Choroid plexus epithelial cell (primary cell): ENCODE measurements at regions not wholly inside any gene's neighbourhood (a gene's known extent, or its start where the extent isn't known, plus 50 kb on each side); places are given as distances from the start of the nearest gene placed in this dataset.

Experiments used
- DNase-seq: peaks from one replicate; pipeline ENCODE4 v3.0.0-alpha.2; 2010; ENCODE audit warnings: low read depth
- H3K4me3 ChIP-seq: 2 replicates; pipeline ENCODE4 v1.5.1; 2011; ENCODE audit warnings: low read depth, mild to moderate bottlenecking, control low read depth, low read length, moderate library complexity
- TF ChIP-seq, protein P1 (sequence below): conservative IDR thresholded peaks from 2 replicates; pipeline ENCODE4 v1.5.1; 2011; ENCODE audit warnings: low read depth, mild to moderate bottlenecking, control low read depth, inconsistent platforms, low read length, moderate library complexity

DNA sequence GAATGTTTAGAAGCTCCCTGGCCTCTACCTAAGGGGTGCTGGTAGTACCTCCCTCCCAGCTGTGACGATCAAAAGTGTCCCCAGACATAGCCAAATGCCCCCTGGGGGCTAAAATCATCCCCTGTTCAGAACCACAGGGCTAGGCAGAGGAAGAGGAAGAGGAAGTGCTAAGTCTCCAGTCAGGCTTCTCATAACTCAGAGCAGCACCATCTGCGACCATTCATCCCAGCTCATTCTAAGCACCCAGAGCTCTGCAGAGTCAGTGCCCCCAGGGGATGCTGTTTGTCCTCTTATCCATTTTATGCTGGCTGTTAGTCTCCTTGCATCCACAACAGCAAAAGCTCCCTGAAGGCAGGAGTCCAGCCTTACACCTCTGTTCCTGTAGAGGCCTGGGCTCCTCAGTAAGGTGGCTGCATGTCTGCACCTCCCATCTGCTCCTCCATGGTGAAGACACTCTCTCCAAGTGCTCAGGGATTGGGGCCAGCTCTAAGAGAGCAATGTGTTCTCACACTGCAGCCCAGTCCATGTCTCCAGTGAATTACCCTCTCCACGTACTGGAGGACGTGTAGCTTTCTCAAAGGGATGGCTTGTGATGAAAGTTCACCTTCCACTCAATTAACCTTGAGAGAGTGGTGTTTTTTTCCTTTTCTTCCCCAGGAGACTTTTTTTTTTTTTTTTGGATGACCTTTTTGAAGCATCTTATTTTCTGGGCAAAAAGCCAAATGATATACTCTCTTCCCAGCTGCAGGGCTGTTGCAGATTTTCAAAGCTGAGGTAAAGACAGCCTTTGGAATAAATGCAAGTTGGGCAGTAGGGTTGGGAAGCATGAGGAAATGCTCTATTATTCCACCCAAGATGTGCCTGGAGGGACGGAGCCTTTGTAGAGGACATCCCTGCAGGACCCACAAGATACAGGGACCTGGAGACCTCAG is 158.9 kb upstream of the SLC14A2 start:
- peak; percentile 5 for DNase-seq
- no peak overlapping the region for H3K4me3 ChIP-seq

DNA sequence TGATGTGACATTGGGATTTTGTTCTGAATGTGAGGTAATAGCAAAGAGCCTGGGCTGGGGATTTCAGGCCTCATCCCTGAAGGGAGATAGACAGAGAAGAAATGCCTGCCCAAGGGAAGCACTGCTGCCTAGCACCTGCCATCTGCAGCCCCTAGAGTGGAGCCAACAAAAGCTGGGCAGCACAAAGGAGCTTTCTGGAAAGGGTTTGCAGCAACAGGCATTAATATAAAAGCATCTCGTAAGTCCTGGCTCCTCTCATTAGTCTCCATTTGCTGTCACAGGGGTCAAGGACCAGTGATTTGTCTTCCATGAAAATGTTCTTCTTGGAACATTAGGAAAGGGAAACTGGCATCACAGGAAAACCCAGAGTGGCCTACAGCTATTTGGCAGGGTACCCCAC is 157.2 kb upstream of the SLC14A2 start:
- TF ChIP-seq, protein P1, sequence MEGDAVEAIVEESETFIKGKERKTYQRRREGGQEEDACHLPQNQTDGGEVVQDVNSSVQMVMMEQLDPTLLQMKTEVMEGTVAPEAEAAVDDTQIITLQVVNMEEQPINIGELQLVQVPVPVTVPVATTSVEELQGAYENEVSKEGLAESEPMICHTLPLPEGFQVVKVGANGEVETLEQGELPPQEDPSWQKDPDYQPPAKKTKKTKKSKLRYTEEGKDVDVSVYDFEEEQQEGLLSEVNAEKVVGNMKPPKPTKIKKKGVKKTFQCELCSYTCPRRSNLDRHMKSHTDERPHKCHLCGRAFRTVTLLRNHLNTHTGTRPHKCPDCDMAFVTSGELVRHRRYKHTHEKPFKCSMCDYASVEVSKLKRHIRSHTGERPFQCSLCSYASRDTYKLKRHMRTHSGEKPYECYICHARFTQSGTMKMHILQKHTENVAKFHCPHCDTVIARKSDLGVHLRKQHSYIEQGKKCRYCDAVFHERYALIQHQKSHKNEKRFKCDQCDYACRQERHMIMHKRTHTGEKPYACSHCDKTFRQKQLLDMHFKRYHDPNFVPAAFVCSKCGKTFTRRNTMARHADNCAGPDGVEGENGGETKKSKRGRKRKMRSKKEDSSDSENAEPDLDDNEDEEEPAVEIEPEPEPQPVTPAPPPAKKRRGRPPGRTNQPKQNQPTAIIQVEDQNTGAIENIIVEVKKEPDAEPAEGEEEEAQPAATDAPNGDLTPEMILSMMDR = no peak
- no peak for DNase-seq
- H3K4me3 ChIP-seq = no peak overlapping the region

More for the DNA sequence above, 158.9 kb upstream of the SLC14A2 start:
- TF ChIP-seq, protein P1 = no peak

DNA sequence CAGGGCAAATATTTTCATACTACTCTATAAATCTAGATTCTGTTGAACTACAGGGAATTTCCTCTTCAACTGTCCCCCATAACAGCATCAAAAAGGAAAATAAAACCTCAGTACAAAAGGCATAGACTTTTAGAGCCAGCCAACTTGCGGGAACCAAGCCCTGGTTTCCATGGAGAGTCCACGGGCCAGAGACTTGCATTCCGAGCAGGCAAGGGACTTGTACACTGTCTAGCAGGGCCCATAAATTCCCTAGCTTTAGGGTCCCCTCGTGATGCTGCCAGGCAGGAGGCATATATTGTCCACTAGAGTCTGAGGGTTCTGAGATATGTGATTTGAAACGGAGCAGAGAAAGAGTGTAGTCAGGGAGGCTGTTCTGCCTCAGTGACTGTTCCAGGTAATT is 153.1 kb upstream of the SLC14A2 start:
- TF ChIP-seq, protein P1 = no peak
- no peak for DNase-seq
- H3K4me3 ChIP-seq = no peak overlapping the region

DNA sequence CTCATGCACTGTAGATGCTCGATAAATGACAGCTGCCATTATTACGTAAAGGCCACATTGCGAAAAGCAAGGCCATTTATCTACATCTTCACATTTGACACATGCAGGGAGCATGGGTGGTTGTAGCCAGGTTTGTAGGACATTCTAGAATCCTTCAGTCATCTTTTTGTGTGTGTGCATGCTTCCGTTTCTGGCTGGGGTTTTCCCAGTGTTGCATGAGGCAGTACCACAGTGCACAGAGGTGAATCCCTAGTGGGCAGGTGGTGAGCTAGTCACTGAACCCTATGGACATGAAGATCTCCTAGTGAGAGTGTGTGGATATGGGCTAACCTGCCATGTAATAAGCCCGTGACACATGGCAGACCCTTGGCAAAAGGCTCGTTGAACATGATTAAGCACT is 151.8 kb upstream of the SLC14A2 start:
- no peak for DNase-seq
- no peak overlapping the region for H3K4me3 ChIP-seq
- TF ChIP-seq, protein P1 = no peak

DNA sequence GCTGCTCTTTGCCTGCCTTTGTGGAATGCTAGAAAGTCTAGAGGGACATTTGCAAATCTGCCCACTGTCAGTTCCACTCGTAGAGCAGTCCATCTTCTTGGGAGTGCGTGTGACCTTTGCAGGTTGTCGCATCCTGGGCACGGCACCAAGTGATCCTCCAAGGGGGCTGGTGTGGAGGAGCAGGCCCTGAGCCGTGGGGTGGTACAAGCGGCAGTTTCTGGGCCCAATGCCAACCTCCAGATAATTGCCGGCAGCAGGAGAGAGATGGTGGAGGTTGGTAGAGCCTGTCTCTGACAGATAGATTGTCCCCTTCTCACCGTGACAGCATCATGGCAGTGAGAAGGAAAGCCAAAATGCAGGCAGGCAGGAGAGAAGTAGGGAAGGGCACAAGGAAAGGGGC is 150.7 kb upstream of the SLC14A2 start:
- TF ChIP-seq, protein P1 = no peak
- no peak overlapping the region for H3K4me3 ChIP-seq
- DNase-seq = no peak

DNA sequence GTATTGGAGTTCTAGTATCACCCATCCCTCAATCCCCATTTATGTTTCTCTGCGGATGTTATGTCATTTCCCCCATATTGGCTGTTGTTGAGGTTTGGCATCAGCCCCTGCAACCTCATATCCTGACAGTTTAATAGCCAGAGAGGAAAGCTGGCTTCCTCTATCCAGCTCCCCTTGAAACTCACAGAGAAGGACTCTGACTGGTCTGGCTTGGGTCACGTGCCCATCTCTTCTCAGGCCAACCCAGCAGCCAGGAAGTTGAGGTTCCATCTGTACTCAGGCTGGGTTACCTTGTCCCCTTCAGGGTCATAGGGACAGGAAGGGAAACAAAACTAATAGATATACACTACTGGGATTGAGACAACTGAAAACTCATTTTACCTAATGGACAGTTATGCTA is 148.0 kb upstream of the SLC14A2 start:
- DNase-seq = no peak
- TF ChIP-seq, protein P1 = no peak
- no peak overlapping the region for H3K4me3 ChIP-seq

DNA sequence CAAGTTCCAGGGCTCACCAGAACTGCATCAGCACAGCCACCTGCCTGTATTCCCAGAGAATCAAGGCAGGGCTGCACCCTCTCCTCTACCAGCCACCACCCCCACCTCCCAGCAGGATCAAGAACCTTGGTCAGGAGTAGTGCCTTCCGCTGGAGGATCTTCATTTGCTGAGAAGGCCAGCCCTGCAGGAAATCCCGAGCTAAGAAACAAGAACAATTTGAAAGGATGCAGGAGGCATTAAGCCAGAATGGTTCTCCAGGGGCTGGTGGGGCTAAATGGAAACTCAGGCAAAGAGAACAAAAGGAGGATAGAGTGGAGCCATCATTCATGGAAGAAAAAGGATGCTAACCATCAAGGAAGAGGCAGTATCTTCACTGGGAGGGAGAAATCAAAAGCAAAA is 147.3 kb upstream of the SLC14A2 start:
- no peak overlapping the region for H3K4me3 ChIP-seq
- DNase-seq = no peak
- TF ChIP-seq, protein P1 = no peak
